ENCODE measurements at regions not wholly inside any gene's neighbourhood (a gene's known extent, or its start where the extent isn't known, plus 50 kb on each side); places are given as distances from the start of the nearest gene placed in this dataset.

DNA sequence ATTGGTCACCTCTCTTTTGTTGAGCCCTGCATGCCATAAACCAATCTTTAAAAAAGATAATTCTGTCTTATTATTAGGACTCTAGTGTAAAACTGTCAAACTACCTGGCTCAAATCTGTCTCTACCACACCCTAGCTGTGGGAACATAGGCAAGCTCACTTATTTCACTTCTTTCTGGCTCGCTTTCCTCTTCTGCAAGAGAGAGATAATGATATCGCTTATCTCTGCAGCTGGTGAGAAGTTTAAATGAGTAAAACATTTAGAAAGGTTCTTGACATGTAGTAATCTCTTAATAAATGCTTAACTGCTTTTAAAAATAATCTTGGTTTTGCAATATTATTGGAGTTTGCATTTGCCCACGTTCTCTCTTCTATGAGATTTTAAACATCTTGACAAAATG lies 1109.2 kb downstream of the RAPGEF2 start:
- TF ChIP-seq, protein P1, sequence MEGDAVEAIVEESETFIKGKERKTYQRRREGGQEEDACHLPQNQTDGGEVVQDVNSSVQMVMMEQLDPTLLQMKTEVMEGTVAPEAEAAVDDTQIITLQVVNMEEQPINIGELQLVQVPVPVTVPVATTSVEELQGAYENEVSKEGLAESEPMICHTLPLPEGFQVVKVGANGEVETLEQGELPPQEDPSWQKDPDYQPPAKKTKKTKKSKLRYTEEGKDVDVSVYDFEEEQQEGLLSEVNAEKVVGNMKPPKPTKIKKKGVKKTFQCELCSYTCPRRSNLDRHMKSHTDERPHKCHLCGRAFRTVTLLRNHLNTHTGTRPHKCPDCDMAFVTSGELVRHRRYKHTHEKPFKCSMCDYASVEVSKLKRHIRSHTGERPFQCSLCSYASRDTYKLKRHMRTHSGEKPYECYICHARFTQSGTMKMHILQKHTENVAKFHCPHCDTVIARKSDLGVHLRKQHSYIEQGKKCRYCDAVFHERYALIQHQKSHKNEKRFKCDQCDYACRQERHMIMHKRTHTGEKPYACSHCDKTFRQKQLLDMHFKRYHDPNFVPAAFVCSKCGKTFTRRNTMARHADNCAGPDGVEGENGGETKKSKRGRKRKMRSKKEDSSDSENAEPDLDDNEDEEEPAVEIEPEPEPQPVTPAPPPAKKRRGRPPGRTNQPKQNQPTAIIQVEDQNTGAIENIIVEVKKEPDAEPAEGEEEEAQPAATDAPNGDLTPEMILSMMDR (IDR thresholded peaks at IDR 0.05), result no peak
- no peaks in the 10 kb centered on the region for H3K27me3 ChIP-seq (ENCODE audit: insufficient read depth in 3 of 3, low read length in 2 of 3)
- ATAC-seq, result no peak
- 75 to 89% (median 78%) methylated on average over 3 of the region's 3 CpGs for WGBS, 3 donors
- intact Hi-C loops (cut with DNase I), result no loop called here
- H3K4me1 ChIP-seq, result no peaks in the 10 kb centered on the region
- H3K9me3 ChIP-seq, result no peaks in the 10 kb centered on the region
- H3K36me3 ChIP-seq (ENCODE audit: insufficient read depth in 1 of 2, low read depth in 1 of 2), result no peaks in the 10 kb centered on the region
- DNase-seq, result no peak
- H3K27ac ChIP-seq, result no peak overlapping the region
- H3K4me3 ChIP-seq, result no peak overlapping the region

DNA sequence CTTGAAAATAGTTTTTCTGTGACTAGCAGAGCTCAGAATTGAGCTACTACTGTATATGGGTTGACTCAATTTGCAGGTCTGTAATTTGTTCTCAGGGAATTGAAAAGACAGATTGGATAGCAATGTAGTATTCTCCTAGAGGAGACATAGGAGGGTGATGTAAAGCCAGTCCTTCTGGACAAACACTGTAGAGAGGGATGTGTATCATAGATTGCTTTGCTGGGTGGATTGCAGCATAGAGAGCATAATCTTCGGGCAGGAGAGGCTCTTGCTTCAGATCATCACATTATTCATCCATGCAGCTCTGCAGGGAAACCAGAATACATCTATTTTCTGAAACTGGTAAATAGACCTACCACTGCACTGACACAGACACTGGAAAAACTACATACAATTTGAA lies 1110.5 kb downstream of the RAPGEF2 start:
- no peak overlapping the region for H3K4me3 ChIP-seq
- intact Hi-C loops (cut with DNase I), result no loop called here
- DNase-seq (no peak), ATAC-seq (peak in 1 of 4 donors; percentile 7)
- no peaks in the 10 kb centered on the region for H3K4me1 ChIP-seq
- H3K36me3 ChIP-seq (ENCODE audit: insufficient read depth in 1 of 2, low read depth in 1 of 2), result no peaks in the 10 kb centered on the region
- H3K9me3 ChIP-seq, result no peaks in the 10 kb centered on the region
- H3K27ac ChIP-seq, result no peak overlapping the region
- WGBS, 3 donors, result 48 to 90% (median 71%) methylated on average over 1 of the region's 1 CpG
- no peaks in the 10 kb centered on the region for H3K27me3 ChIP-seq (ENCODE audit: insufficient read depth in 3 of 3, low read length in 2 of 3)
- TF ChIP-seq, protein P1 (IDR thresholded peaks at IDR 0.05), result no peak

DNA sequence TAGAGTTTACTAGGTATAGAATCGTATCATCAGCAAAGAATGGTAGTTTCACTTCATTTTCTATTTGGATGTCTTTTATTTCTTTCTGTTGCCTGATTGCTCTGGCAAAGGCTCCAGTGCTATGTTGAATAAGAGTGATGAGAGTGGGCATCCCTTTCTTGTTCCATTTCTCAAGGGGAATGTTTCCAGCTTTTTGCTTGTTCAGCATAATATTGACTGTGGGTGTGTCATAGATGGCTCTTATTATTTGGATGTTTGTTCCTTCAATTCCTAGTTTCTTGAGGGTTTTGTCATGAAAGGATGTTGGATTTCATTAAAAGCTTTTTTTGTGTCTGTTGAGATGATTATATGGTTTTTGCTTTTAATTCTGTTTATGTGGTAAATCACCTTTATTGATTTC lies 1114.5 kb downstream of the RAPGEF2 start:
- Histone ChIP-seq H3K27ac (no peak overlapping the region), H3K4me1 (no peaks in the 10 kb centered on the region), H3K27me3 (ENCODE audit: insufficient read depth in 3 of 3, low read length in 2 of 3) (no peaks in the 10 kb centered on the region), H3K9me3 (no peaks in the 10 kb centered on the region), H3K36me3 (ENCODE audit: insufficient read depth in 1 of 2, low read depth in 1 of 2) (no peaks in the 10 kb centered on the region), H3K4me3 (no peak overlapping the region)
- 79 to 90% (median 89%) methylated on average over 1 of the region's 1 CpG for WGBS, 3 donors
- no peak for ATAC-seq
- intact Hi-C loops (cut with DNase I), result no loop called here
- DNase-seq, result no peak
- TF ChIP-seq, protein P1 (IDR thresholded peaks at IDR 0.05), result no peak

DNA sequence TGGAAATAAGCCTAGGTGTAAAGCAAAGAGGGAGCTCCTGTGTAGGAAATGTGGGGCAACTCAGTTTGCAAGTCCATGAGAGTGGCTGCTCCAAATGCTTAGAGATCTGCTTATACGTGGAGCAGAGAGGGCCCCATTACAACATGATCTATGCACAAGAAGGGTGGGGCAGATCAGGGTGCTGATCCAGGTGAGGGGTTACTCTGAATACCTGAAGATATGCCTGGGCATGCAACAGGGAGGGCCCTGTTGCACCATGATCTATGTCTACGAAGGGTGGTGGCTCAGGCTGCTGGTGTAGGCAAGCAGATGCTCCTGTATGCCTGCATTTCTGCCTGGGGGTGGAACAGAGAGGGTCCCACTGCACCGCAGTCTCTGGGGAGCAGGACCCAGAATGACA lies 1121.2 kb downstream of the RAPGEF2 start:
- Histone ChIP-seq H3K4me1 (no peaks in the 10 kb centered on the region), H3K27me3 (ENCODE audit: insufficient read depth in 3 of 3, low read length in 2 of 3) (no peaks in the 10 kb centered on the region), H3K9me3 (no peaks in the 10 kb centered on the region), H3K36me3 (ENCODE audit: insufficient read depth in 1 of 2, low read depth in 1 of 2) (no peaks in the 10 kb centered on the region), H3K4me3 (no peak overlapping the region), H3K27ac (no peak overlapping the region)
- WGBS, 3 donors, result 64 to 80% (median 80%) methylated on average over 3 of the region's 3 CpGs
- intact Hi-C loops (cut with DNase I), result no loop called here
- no peak for ATAC-seq
- TF ChIP-seq, protein P1 (IDR thresholded peaks at IDR 0.05), result no peak
- no peak for DNase-seq

DNA sequence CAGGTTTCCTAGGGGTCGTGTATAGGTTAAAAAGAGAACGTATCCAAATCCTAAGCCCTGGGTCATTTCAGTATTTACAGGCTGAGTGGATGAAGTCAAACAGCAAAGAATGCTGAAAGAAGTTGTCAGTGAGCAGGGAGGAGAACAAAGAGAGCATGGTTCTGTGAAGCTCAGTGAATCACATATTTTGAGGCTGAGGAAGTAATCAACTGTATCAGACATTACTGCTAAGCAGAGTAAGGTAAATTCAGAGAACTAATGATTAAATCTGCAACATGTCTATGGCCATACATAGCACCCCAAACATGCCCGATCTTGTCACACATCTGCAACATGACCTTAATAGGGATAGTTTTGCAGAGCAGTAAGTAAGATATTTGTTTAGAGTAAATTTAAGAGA lies 1130.3 kb downstream of the RAPGEF2 start:
- H3K27ac ChIP-seq, result no peak overlapping the region
- ATAC-seq (no peak), DNase-seq (no peak)
- no peaks in the 10 kb centered on the region for H3K4me1 ChIP-seq
- no peaks in the 10 kb centered on the region for H3K9me3 ChIP-seq
- 35 to 45% (median 40%) methylated on average over 3 of the region's 3 CpGs for WGBS, 3 donors
- H3K36me3 ChIP-seq (ENCODE audit: insufficient read depth in 1 of 2, low read depth in 1 of 2), result no peaks in the 10 kb centered on the region
- H3K4me3 ChIP-seq, result no peak overlapping the region
- intact Hi-C loops (cut with DNase I), result no loop called here
- TF ChIP-seq, protein P1 (IDR thresholded peaks at IDR 0.05), result no peak
- no peaks in the 10 kb centered on the region for H3K27me3 ChIP-seq (ENCODE audit: insufficient read depth in 3 of 3, low read length in 2 of 3)
